ENCODE measurements at regions not wholly inside any gene's neighbourhood (a gene's known extent, or its start where the extent isn't known, plus 50 kb on each side); places are given as distances from the start of the nearest gene placed in this dataset.

- ChIA-PET POLR2A (interaction anchor here (0.5 to 1.2 kb wide), 2 partner anchors 76 to 199 kb away, joined by 3 to 4 read pairs; no protein-coding TSS in a partner anchor), CTCF (interaction anchor here (0.7 kb wide), 1 partner anchor 200 kb away, joined by 3 read pairs; no protein-coding TSS in a partner anchor)
- TF ChIP-seq FOXM1 (IDR thresholded peaks at IDR 0.05; ENCODE audit: borderline replicate concordance) (no peak), ELF4 (IDR thresholded peaks at IDR 0.05) (no peak), TARDBP (IDR thresholded peaks at IDR 0.05) (no peak), BHLHE40 (IDR thresholded peaks at IDR 0.05; ENCODE audit: borderline replicate concordance) (no peak), PKNOX1 (IDR thresholded peaks at IDR 0.05) (no peak), CTBP1 (IDR thresholded peaks at IDR 0.05; ENCODE audit: borderline replicate concordance) (no peak), ZNF384 (IDR thresholded peaks at IDR 0.05) (no peak)
- no peak for DNase-seq (ENCODE audit: extremely low spot score)
Observed at GRCh38 chr2:120940726-120941256, 205.1 kb downstream of the GLI2 start.

GRCh38 chr2:120941571-120942120 lies 206.0 kb downstream of the GLI2 start:
- TF ChIP-seq BHLHE40 (IDR thresholded peaks at IDR 0.05; ENCODE audit: borderline replicate concordance) (no peak), SUZ12 (IDR thresholded peaks at IDR 0.05) (no peak)
- ChIA-PET CTCF (no interaction called here), POLR2A (interaction anchor here (1.2 kb wide), 1 partner anchor 200 kb away, joined by 4 read pairs; no protein-coding TSS in a partner anchor)
- no peak for DNase-seq (ENCODE audit: extremely low spot score)

- POLR2A ChIA-PET: no interaction called here
- DNase-seq (ENCODE audit: extremely low spot score): no peak
- TF ChIP-seq LEF1 (IDR thresholded peaks at IDR 0.05; ENCODE audit: borderline replicate concordance) (no peak), FOXK2 (IDR thresholded peaks at IDR 0.05) (no peak), SUZ12 (IDR thresholded peaks at IDR 0.05) (no peak), BHLHE40 (IDR thresholded peaks at IDR 0.05; ENCODE audit: borderline replicate concordance) (no peak), PKNOX1 (IDR thresholded peaks at IDR 0.05) (no peak), HDGF (IDR thresholded peaks at IDR 0.05; ENCODE audit: borderline replicate concordance) (no peak), SP1 (IDR thresholded peaks at IDR 0.05) (no peak), ARNT (IDR thresholded peaks at IDR 0.05) (no peak), ZNF384 (IDR thresholded peaks at IDR 0.05) (no peak), NFRKB (IDR thresholded peaks at IDR 0.05) (no peak), FOXA1 (IDR thresholded peaks at IDR 0.05) (no peak), CTBP1 (IDR thresholded peaks at IDR 0.05; ENCODE audit: borderline replicate concordance) (no peak), ELF4 (IDR thresholded peaks at IDR 0.05) (no peak), TARDBP (IDR thresholded peaks at IDR 0.05) (no peak), L3MBTL2 (conservative IDR thresholded peaks at IDR 0.05) (no peak)
- CTCF ChIA-PET: no interaction called here
Observed at GRCh38 chr2:120942658-120943057, 207.0 kb downstream of the GLI2 start.

- TF ChIP-seq SP1 (IDR thresholded peaks at IDR 0.05) (no peak), FOXM1 (IDR thresholded peaks at IDR 0.05; ENCODE audit: borderline replicate concordance) (no peak), PKNOX1 (IDR thresholded peaks at IDR 0.05) (no peak), HDGF (IDR thresholded peaks at IDR 0.05; ENCODE audit: borderline replicate concordance) (no peak), CTBP1 (IDR thresholded peaks at IDR 0.05; ENCODE audit: borderline replicate concordance) (no peak), FOXA1 (IDR thresholded peaks at IDR 0.05) (no peak), L3MBTL2 (conservative IDR thresholded peaks at IDR 0.05) (no peak), BHLHE40 (IDR thresholded peaks at IDR 0.05; ENCODE audit: borderline replicate concordance) (no peak), ARNT (IDR thresholded peaks at IDR 0.05) (no peak), NFRKB (IDR thresholded peaks at IDR 0.05) (no peak), FOXK2 (IDR thresholded peaks at IDR 0.05) (no peak)
- DNase-seq (ENCODE audit: extremely low spot score): no peak
- ChIA-PET POLR2A (no interaction called here), CTCF (interaction anchor here (1.7 kb wide), 1 partner anchor 15 kb away, joined by 4 read pairs; no protein-coding TSS in a partner anchor)
Observed at GRCh38 chr2:120943403-120944034, 207.9 kb downstream of the GLI2 start.

GRCh38 chr2:120944575-120944974 lies 208.9 kb downstream of the GLI2 start:
- POLR2A ChIA-PET: no interaction called here
- CTCF ChIA-PET: interaction anchor here (0.6 to 1.7 kb wide), 2 partner anchors 13 to 20 kb away, joined by 3 to 4 read pairs; no protein-coding TSS in a partner anchor
- no peak for DNase-seq (ENCODE audit: extremely low spot score)
- TF ChIP-seq L3MBTL2 (conservative IDR thresholded peaks at IDR 0.05): no peak
- no peak for TF ChIP-seq PKNOX1 (IDR thresholded peaks at IDR 0.05)
- TF ChIP-seq FOXK2 (IDR thresholded peaks at IDR 0.05): no peak
- no peak for TF ChIP-seq ZNF384 (IDR thresholded peaks at IDR 0.05)
- TF ChIP-seq BHLHE40 (IDR thresholded peaks at IDR 0.05; ENCODE audit: borderline replicate concordance): no peak
- no peak for TF ChIP-seq NFRKB (IDR thresholded peaks at IDR 0.05)
- TF ChIP-seq FOXA1 (IDR thresholded peaks at IDR 0.05): no peak

- ChIA-PET POLR2A (no interaction called here), CTCF (interaction anchor here (0.6 to 0.7 kb wide), 2 partner anchors 20 to 187 kb away, joined by 3 read pairs; no protein-coding TSS in a partner anchor)
- DNase-seq (ENCODE audit: extremely low spot score): no peak
- TF ChIP-seq PKNOX1 (IDR thresholded peaks at IDR 0.05) (no peak), TARDBP (IDR thresholded peaks at IDR 0.05) (no peak), FOXM1 (IDR thresholded peaks at IDR 0.05; ENCODE audit: borderline replicate concordance) (no peak), ELF4 (IDR thresholded peaks at IDR 0.05) (no peak), ARNT (IDR thresholded peaks at IDR 0.05) (no peak), L3MBTL2 (conservative IDR thresholded peaks at IDR 0.05) (no peak), BHLHE40 (IDR thresholded peaks at IDR 0.05; ENCODE audit: borderline replicate concordance) (no peak), LEF1 (IDR thresholded peaks at IDR 0.05; ENCODE audit: borderline replicate concordance) (no peak), ZNF384 (IDR thresholded peaks at IDR 0.05) (no peak), SP1 (IDR thresholded peaks at IDR 0.05) (no peak), FOXK2 (IDR thresholded peaks at IDR 0.05) (no peak), SUZ12 (IDR thresholded peaks at IDR 0.05) (no peak), FOXA1 (IDR thresholded peaks at IDR 0.05) (no peak), CTBP1 (IDR thresholded peaks at IDR 0.05; ENCODE audit: borderline replicate concordance) (no peak), NFRKB (IDR thresholded peaks at IDR 0.05) (no peak), HDGF (IDR thresholded peaks at IDR 0.05; ENCODE audit: borderline replicate concordance) (no peak)
Observed at GRCh38 chr2:120945091-120945490, 209.4 kb downstream of the GLI2 start.
